A549 (cell line): ENCODE measurements at regions not wholly inside any gene's neighbourhood (a gene's known extent, or its start where the extent isn't known, plus 50 kb on each side); places are given as distances from the start of the nearest gene placed in this dataset.
A peak's percentile ranks its signal among the peaks of the same experiment; 100 is the strongest.

ENCODE experiments used
- ATAC-seq, 2 experiments: fragments of 200-7000 bp in 1 of 2; fragments of >200 bp in 1 of 2; cut with Nextera tagmentation in 1 of 2; cut with Tn5 transposase in 1 of 2; 3 replicates each; pipeline versions ENCODE4 v1.8.0 to v1.9.1; 2018 to 2020; ENCODE audit warnings: mild to moderate bottlenecking in 1 of 2, moderate library complexity in 1 of 2
- CTCF ChIA-PET: fragments of 300-600 bp; sonication (Branson Sonifier 250); formaldehyde crosslinking; extraction: SDS; loops from one replicate; lab custom pipeline; 2021; ENCODE audit warnings: antibody characterized with exemption, inconsistent platforms; lab: Yijun Ruan, JAX
- POLR2A ChIA-PET: fragments of 350-600 bp; formaldehyde crosslinking; extraction: SDS; loops from one replicate; lab custom pipeline; 2021; ENCODE audit warnings: antibody characterized with exemption, inconsistent platforms; lab: Yijun Ruan, JAX
- DNase-seq, 2 experiments: peaks; one replicate each; pipeline versions ENCODE4 v3.0.0 to v3.0.0-alpha.2; 2011 to 2016; ENCODE audit warnings: low read depth in 1 of 2, low spot score in 1 of 2
- FAIRE-seq: peaks from 2 replicates; lab custom pipeline; 2011; peaks lifted over from hg19 to GRCh38; lab: Jason Lieb, UNC
- H3K27ac ChIP-seq, 2 experiments: fragments of >200 bp; sonication (Bioruptor Twin); formaldehyde crosslinking; 3 replicates each; pipeline ENCODE4 v1.5.1; 2016 to 2017
- H3K4me1 ChIP-seq: fragments of >200 bp; sonication (Bioruptor Twin); formaldehyde crosslinking; 3 replicates; pipeline ENCODE4 v1.6.1; 2016
- H3K4me2 ChIP-seq: fragments of >200 bp; sonication (Bioruptor Twin); formaldehyde crosslinking; 3 replicates; pipeline ENCODE4 v1.6.1; 2016
- H3K4me3 ChIP-seq: fragments of >200 bp; sonication (Bioruptor Twin); formaldehyde crosslinking; 3 replicates; pipeline ENCODE4 v1.5.1; 2016
- H3K9me3 ChIP-seq: fragments of >200 bp; sonication (Bioruptor Twin); formaldehyde crosslinking; 3 replicates; pipeline ENCODE4 v1.6.1; 2016
- CHD2 ChIP-seq: fragments of 150-350 bp; IDR thresholded peaks from 2 replicates; pipeline ENCODE4 v1.6.1; 2014; ENCODE audit warnings: low read length; ENCODE audit not compliant: partially characterized antibody
- FOSL2 ChIP-seq, 2 experiments: fragments of 450-650 bp in 1 of 2; fragments of >200 bp in 1 of 2; sonication (Bioruptor Twin) in 1 of 2; formaldehyde crosslinking; IDR thresholded peaks; 2 replicates each; pipeline versions ENCODE4 v1.5.0 to v1.6.1; 2016 to 2020; ENCODE audit warnings: mild to moderate bottlenecking in 1 of 2, moderate library complexity in 1 of 2
- FOXS1 ChIP-seq: fragments of 250-450 bp; sonication (Bioruptor Pico); IDR thresholded peaks from 2 replicates; pipeline ENCODE4 v1.5.0; 2020; ENCODE audit warnings: mild to moderate bottlenecking, moderate library complexity
- GATA3 ChIP-seq: IDR thresholded peaks from 2 replicates; pipeline ENCODE4 v1.6.1; 2012; ENCODE audit warnings: borderline replicate concordance
- HEYL ChIP-seq: fragments of 250-450 bp; sonication (Bioruptor Pico); IDR thresholded peaks from 2 replicates; pipeline ENCODE4 v1.8.0; 2021; ENCODE audit warnings: mild to moderate bottlenecking, moderate library complexity
- HOXA7 ChIP-seq: fragments of 250-450 bp; sonication (Bioruptor Pico); IDR thresholded peaks from 2 replicates; pipeline ENCODE4 v1.5.0; 2020; ENCODE audit warnings: mild to moderate bottlenecking, moderate library complexity
- HOXB13 ChIP-seq: fragments of 250-450 bp; sonication (Bioruptor Pico); IDR thresholded peaks from 2 replicates; pipeline ENCODE4 v1.5.0; 2020; ENCODE audit warnings: low read depth, mild to moderate bottlenecking, moderate library complexity
- JUN ChIP-seq, 2 experiments: fragments of >200 bp; sonication (Bioruptor Twin); formaldehyde crosslinking; IDR thresholded peaks; 2 replicates in 1 of 2; 3 replicates in 1 of 2; pipeline ENCODE4 v1.6.1; 2016 to 2017
- KDM1A ChIP-seq: fragments of 200-600 bp; sonication (generic); IDR thresholded peaks from 2 replicates; pipeline ENCODE4 v1.6.1; 2016; ENCODE audit warnings: low read depth, mild to moderate bottlenecking
- MAFK ChIP-seq: fragments of 450-650 bp; IDR thresholded peaks from 2 replicates; pipeline ENCODE4 v1.6.1; 2014; ENCODE audit not compliant: partially characterized antibody
- MYC ChIP-seq: IDR thresholded peaks from 2 replicates; pipeline ENCODE4 v1.6.1; 2012; ENCODE audit warnings: mild to moderate bottlenecking, inconsistent platforms, low read length, improper control_type of control experiment, borderline replicate concordance
- NFE2L2 ChIP-seq: fragments of 150-350 bp; conservative IDR thresholded peaks from 2 replicates; pipeline ENCODE4 v1.6.1; 2014; ENCODE audit warnings: low read length
- NR3C1 ChIP-seq: fragments of >200 bp; sonication (Bioruptor Twin); formaldehyde crosslinking; IDR thresholded peaks from 3 replicates; pipeline ENCODE4 v1.6.1; 2017
- PHF8 ChIP-seq: fragments of 200-600 bp; sonication (generic); IDR thresholded peaks from 2 replicates; pipeline ENCODE4 v1.6.1; 2016; ENCODE audit warnings: low read depth, mild to moderate bottlenecking, antibody characterized with exemption, moderate library complexity, borderline replicate concordance
- POLR2AphosphoS2 ChIP-seq: conservative IDR thresholded peaks from 2 replicates; pipeline ENCODE4 v1.6.1; 2012; ENCODE audit warnings: low read length, improper control_type of control experiment, inconsistent platforms
- RAD21 ChIP-seq, 2 experiments: fragments of >200 bp in 1 of 2; sonication (Bioruptor Twin) in 1 of 2; formaldehyde crosslinking in 1 of 2; IDR thresholded peaks in 1 of 2; conservative IDR thresholded peaks in 1 of 2; 2 replicates in 1 of 2; 3 replicates in 1 of 2; pipeline ENCODE4 v1.6.1; 2012 to 2018; ENCODE audit warnings: inconsistent platforms in 1 of 2
- RFX5 ChIP-seq: fragments of 450-650 bp; IDR thresholded peaks from 2 replicates; pipeline ENCODE4 v1.7.1; 2014; ENCODE audit warnings: antibody characterized with exemption, mild to moderate bottlenecking, moderate library complexity
- SREBF2 ChIP-seq: fragments of 450-650 bp; IDR thresholded peaks from 2 replicates; pipeline ENCODE4 v1.6.1; 2014; ENCODE audit warnings: mild to moderate bottlenecking, moderate library complexity
- WGBS: methylation state at CpG from one replicate; pipeline ENCODE4 v1.1.6; 2017; ENCODE audit errors: missing lambda C conversion rate; 5-methylcytosine and 5-hydroxymethylcytosine counted together
- TF ChIP-seq, protein P1 (sequence below): fragments of 250-450 bp; sonication (Bioruptor Pico); IDR thresholded peaks from 2 replicates; pipeline ENCODE4 v1.5.0; 2021; ENCODE audit warnings: mild to moderate bottlenecking, moderate library complexity, borderline replicate concordance
- TF ChIP-seq, protein P2 (sequence below): fragments of 250-450 bp; sonication (Bioruptor Pico); IDR thresholded peaks from 2 replicates; pipeline ENCODE4 v1.5.0; 2020; ENCODE audit warnings: low read depth, mild to moderate bottlenecking, moderate library complexity
- TF ChIP-seq, protein P3 (sequence below): fragments of >200 bp; sonication (Bioruptor Twin); formaldehyde crosslinking; IDR thresholded peaks from 3 replicates; pipeline ENCODE4 v1.6.1; 2016
- TF ChIP-seq, protein P4 (sequence below): fragments of 200-600 bp; sonication (generic); IDR thresholded peaks from 2 replicates; pipeline ENCODE4 v1.6.1; 2016; ENCODE audit warnings: antibody characterized with exemption, mild to moderate bottlenecking, moderate library complexity
- TF ChIP-seq, protein P5 (sequence below): fragments of >200 bp; sonication (Bioruptor Twin); formaldehyde crosslinking; IDR thresholded peaks from 2 replicates; pipeline ENCODE4 v1.6.1; 2016

DNA sequence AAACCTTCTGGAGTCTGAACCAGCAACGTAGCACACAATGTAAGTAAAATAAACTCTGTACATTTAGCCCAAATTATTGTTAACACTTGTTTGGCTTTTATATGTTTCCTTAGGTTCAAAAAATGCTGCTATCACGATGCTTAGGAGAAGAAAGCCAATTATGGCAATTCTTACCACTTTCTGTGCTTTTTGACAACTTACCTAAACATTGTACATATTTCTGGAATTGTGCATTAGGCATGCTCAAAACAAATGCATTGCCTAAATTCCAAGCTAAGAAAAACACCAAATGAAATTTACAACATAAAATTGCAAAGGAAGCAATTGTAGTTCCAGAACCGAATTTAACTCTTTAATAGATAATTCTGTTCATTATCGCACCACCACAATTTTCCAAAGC is 585.6 kb upstream of the DSEL start:
- TF ChIP-seq FOXS1, result no peak
- no peak for TF ChIP-seq HEYL (CRISPR knock-in tag)
- no peak for TF ChIP-seq JUN (IDR thresholded peaks at IDR 0.05)
- TF ChIP-seq, protein P1, sequence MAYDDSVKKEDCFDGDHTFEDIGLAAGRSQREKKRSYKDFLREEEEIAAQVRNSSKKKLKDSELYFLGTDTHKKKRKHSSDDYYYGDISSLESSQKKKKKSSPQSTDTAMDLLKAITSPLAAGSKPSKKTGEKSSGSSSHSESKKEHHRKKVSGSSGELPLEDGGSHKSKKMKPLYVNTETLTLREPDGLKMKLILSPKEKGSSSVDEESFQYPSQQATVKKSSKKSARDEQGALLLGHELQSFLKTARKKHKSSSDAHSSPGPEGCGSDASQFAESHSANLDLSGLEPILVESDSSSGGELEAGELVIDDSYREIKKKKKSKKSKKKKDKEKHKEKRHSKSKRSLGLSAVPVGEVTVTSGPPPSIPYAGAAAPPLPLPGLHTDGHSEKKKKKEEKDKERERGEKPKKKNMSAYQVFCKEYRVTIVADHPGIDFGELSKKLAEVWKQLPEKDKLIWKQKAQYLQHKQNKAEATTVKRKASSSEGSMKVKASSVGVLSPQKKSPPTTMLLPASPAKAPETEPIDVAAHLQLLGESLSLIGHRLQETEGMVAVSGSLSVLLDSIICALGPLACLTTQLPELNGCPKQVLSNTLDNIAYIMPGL (CRISPR knock-in tag), result no peak
- no peak for TF ChIP-seq SREBF2
- no peak for TF ChIP-seq NFE2L2
- no peak for TF ChIP-seq KDM1A
- no peak for TF ChIP-seq GATA3
- TF ChIP-seq, protein P2, sequence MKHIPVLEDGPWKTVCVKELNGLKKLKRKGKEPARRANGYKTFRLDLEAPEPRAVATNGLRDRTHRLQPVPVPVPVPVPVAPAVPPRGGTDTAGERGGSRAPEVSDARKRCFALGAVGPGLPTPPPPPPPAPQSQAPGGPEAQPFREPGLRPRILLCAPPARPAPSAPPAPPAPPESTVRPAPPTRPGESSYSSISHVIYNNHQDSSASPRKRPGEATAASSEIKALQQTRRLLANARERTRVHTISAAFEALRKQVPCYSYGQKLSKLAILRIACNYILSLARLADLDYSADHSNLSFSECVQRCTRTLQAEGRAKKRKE (CRISPR knock-in tag), result no peak
- no peak for TF ChIP-seq RAD21 (conservative IDR thresholded peaks at IDR 0.05 in 1 of 2, IDR thresholded peaks at IDR 0.05 in 1 of 2)
- TF ChIP-seq, all 56 proteins: peak for 0
- Histone ChIP-seq H3K4me1 (no peaks in the 10 kb centered on the region), H3K4me2 (no peak overlapping the region), H3K9me3 (no peaks in the 10 kb centered on the region), H3K4me3 (no peak overlapping the region), H3K27ac (no peak overlapping the region)
- ChIA-PET CTCF (no interaction called here), POLR2A (no interaction called here)
- DNase-seq (no peak), ATAC-seq (no peak), FAIRE-seq (no peak)
- WGBS, result 5% methylated on average over 4 of the region's 4 CpGs

DNA sequence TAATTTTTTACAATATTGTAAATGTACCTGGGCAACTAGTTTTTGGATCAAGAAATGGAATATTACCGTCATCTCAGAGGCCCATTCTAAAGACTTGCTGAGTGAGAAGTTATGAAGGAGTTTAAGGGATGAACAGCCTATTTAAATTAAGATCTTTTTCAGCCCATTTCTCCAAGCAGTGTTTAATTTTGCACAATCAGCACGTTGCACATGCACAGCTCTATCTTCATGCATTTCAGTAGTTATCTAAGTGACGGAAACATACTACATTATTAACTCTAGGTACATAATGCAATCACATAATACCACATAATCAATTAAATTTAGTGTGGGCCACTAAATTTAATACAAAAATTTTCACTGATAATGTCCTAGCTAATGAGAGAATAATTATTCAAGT is 582.1 kb upstream of the DSEL start:
- ChIA-PET POLR2A (no interaction called here), CTCF (interaction anchor here (1.4 kb wide), 1 partner anchor 25 kb away, joined by 3 read pairs; no protein-coding TSS in a partner anchor)
- peak; percentile 54 for TF ChIP-seq MAFK
- TF ChIP-seq, protein P2 (CRISPR knock-in tag), result no peak
- DNase-seq (no peak), ATAC-seq (no peak), FAIRE-seq (no peak)
- Histone ChIP-seq H3K9me3 (no peaks in the 10 kb centered on the region), H3K27ac (no peak overlapping the region), H3K4me2 (no peak overlapping the region), H3K4me1 (no peaks in the 10 kb centered on the region), H3K4me3 (no peak overlapping the region)
- 18% methylated on average over 3 of the region's 3 CpGs for WGBS

DNA sequence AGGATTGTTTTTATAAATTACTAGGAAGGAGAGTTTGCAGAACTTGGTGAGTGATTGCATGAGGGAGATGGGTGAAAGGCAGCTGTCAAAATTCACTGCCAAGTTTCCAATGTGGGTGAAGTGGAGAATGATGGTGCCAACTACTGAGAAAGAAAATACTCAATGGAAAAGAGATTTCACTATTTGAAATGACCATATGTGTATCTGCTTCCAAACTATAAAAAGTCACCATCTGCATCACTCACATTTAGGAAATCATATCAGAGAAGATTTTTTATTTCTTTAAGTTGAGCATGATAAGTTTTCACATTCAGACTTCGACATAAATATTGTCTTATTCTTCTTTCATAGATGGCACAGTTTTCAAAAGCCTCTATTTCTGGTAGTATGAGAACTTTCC is 570.0 kb upstream of the DSEL start:
- no peak for ATAC-seq
- 0% methylated on average over 1 of the region's 1 CpG for WGBS
- no peaks in the 10 kb centered on the region for H3K4me1 ChIP-seq
- no peak for DNase-seq
- FAIRE-seq, result no peak
- ChIA-PET CTCF (no interaction called here), POLR2A (no interaction called here)
- no peak overlapping the region for H3K4me2 ChIP-seq
- no peak overlapping the region for H3K4me3 ChIP-seq
- H3K27ac ChIP-seq, result no peak overlapping the region
- H3K9me3 ChIP-seq, result no peaks in the 10 kb centered on the region
- TF ChIP-seq, protein P3, sequence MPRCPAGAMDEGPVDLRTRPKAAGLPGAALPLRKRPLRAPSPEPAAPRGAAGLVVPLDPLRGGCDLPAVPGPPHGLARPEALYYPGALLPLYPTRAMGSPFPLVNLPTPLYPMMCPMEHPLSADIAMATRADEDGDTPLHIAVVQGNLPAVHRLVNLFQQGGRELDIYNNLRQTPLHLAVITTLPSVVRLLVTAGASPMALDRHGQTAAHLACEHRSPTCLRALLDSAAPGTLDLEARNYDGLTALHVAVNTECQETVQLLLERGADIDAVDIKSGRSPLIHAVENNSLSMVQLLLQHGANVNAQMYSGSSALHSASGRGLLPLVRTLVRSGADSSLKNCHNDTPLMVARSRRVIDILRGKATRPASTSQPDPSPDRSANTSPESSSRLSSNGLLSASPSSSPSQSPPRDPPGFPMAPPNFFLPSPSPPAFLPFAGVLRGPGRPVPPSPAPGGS, result no peak
- TF ChIP-seq CHD2, result no peak
- TF ChIP-seq, protein P4, sequence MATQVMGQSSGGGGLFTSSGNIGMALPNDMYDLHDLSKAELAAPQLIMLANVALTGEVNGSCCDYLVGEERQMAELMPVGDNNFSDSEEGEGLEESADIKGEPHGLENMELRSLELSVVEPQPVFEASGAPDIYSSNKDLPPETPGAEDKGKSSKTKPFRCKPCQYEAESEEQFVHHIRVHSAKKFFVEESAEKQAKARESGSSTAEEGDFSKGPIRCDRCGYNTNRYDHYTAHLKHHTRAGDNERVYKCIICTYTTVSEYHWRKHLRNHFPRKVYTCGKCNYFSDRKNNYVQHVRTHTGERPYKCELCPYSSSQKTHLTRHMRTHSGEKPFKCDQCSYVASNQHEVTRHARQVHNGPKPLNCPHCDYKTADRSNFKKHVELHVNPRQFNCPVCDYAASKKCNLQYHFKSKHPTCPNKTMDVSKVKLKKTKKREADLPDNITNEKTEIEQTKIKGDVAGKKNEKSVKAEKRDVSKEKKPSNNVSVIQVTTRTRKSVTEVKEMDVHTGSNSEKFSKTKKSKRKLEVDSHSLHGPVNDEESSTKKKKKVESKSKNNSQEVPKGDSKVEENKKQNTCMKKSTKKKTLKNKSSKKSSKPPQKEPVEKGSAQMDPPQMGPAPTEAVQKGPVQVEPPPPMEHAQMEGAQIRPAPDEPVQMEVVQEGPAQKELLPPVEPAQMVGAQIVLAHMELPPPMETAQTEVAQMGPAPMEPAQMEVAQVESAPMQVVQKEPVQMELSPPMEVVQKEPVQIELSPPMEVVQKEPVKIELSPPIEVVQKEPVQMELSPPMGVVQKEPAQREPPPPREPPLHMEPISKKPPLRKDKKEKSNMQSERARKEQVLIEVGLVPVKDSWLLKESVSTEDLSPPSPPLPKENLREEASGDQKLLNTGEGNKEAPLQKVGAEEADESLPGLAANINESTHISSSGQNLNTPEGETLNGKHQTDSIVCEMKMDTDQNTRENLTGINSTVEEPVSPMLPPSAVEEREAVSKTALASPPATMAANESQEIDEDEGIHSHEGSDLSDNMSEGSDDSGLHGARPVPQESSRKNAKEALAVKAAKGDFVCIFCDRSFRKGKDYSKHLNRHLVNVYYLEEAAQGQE, result no peak
- no peak for TF ChIP-seq MYC
- TF ChIP-seq SREBF2, result no peak
- no peak for TF ChIP-seq NR3C1
- TF ChIP-seq, protein P2 (CRISPR knock-in tag), result no peak
- TF ChIP-seq POLR2AphosphoS2, result no peak
- TF ChIP-seq, protein P5, sequence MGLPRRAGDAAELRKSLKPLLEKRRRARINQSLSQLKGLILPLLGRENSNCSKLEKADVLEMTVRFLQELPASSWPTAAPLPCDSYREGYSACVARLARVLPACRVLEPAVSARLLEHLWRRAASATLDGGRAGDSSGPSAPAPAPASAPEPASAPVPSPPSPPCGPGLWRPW, result no peak
- no peak for TF ChIP-seq PHF8
- no peak for TF ChIP-seq RFX5
- no peak for TF ChIP-seq HOXB13 (CRISPR knock-in tag)
- no peak for TF ChIP-seq FOSL2 (IDR thresholded peaks at IDR 0.05)
- no peak for TF ChIP-seq FOSL2 (CRISPR knock-in tag; IDR thresholded peaks at IDR 0.05)
- TF ChIP-seq HOXA7 (CRISPR knock-in tag), result no peak
